Right renal pelvis (tissue), 4 donors: ENCODE measurements at regions not wholly inside any gene's neighbourhood (a gene's known extent, or its start where the extent isn't known, plus 50 kb on each side); places are given as distances from the start of the nearest gene placed in this dataset.

ENCODE experiments used
- DNase-seq, 4 donors: peaks; one replicate each; pipeline ENCODE4 v3.0.0-alpha.2; 2013; ENCODE audit warnings: low read depth in 4 of 4, low spot score in 3 of 4, missing footprints in 1 of 4

- no peak for DNase-seq
Observed at GRCh38 chr15:87129916-87130315, 1050.2 kb downstream of the AGBL1 start.

- no peak for DNase-seq
Observed at GRCh38 chr15:87123676-87124382, 1044.2 kb downstream of the AGBL1 start.

GRCh38 chr15:87121336-87121735 is 1041.7 kb downstream of the AGBL1 start:
- no peak for DNase-seq

GRCh38 chr15:87120555-87120954 is 1040.9 kb downstream of the AGBL1 start:
- no peak for DNase-seq

- DNase-seq, result no peak
Observed at GRCh38 chr15:87118846-87119245, 1039.2 kb downstream of the AGBL1 start.

GRCh38 chr15:87118435-87118834 is 1038.8 kb downstream of the AGBL1 start:
- no peak for DNase-seq

GRCh38 chr15:87115795-87116194 is 1036.1 kb downstream of the AGBL1 start:
- DNase-seq, result no peak

GRCh38 chr15:87099916-87100315 is 1020.2 kb downstream of the AGBL1 start:
- no peak for DNase-seq

GRCh38 chr15:87089551-87089950 is 1009.9 kb downstream of the AGBL1 start:
- DNase-seq, result no peak

- DNase-seq, result no peak
Observed at GRCh38 chr15:87083201-87083600, 1003.5 kb downstream of the AGBL1 start.

GRCh38 chr15:87082581-87082980 is 1002.9 kb downstream of the AGBL1 start:
- DNase-seq, result no peak

GRCh38 chr15:87080547-87080946 is 1000.9 kb downstream of the AGBL1 start:
- DNase-seq, result no peak
